Mucosa of rectum (tissue), 2 donors: ENCODE measurements at regions not wholly inside any gene's neighbourhood (a gene's known extent, or its start where the extent isn't known, plus 50 kb on each side); places are given as distances from the start of the nearest gene placed in this dataset.
A peak's percentile ranks its signal among the peaks of the same experiment; 100 is the strongest.
"Not testable (repeated sequence)": the region's sequence is repeated elsewhere in the genome, so short reads cannot be mapped to it uniquely, and the experiment has no call there.

Source experiments
- H3K27ac ChIP-seq, 2 donors: one replicate each; pipeline ENCODE4 v1.7.0; 2013; ENCODE audit warnings: inconsistent platforms in 2 of 2, low read depth in 2 of 2, low read length in 2 of 2
- H3K27me3 ChIP-seq, 2 donors: one replicate each; pipeline ENCODE4 v1.7.0; 2013; ENCODE audit warnings: low read length in 2 of 2; ENCODE audit not compliant: control insufficient read depth in 2 of 2, insufficient read depth in 2 of 2
- H3K36me3 ChIP-seq, 2 donors: one replicate each; pipeline ENCODE4 v1.7.0; 2013; ENCODE audit warnings: low read length in 2 of 2; ENCODE audit not compliant: control insufficient read depth in 2 of 2, insufficient read depth in 2 of 2
- H3K4me1 ChIP-seq, 2 donors: one replicate each; pipeline ENCODE4 v1.7.0; 2013; ENCODE audit warnings: low read length in 2 of 2, mild to moderate bottlenecking in 1 of 2; ENCODE audit not compliant: control insufficient read depth in 2 of 2, insufficient read depth in 2 of 2
- H3K4me3 ChIP-seq, 2 donors: one replicate each; pipeline ENCODE4 v1.7.0; 2013; ENCODE audit warnings: low read length in 2 of 2
- H3K9ac ChIP-seq, 2 donors: one replicate each; pipeline ENCODE4 v1.7.0; 2013; ENCODE audit warnings: low read length in 2 of 2, low read depth in 1 of 2, mild to moderate bottlenecking in 1 of 2
- H3K9me3 ChIP-seq, 2 donors: one replicate each; pipeline ENCODE4 v1.7.0; 2013; ENCODE audit warnings: low read length in 2 of 2; ENCODE audit not compliant: control insufficient read depth in 2 of 2
- donor health status: healthy.
- donor health status: Normal muscosa, but diverticular disease.

- Histone ChIP-seq H3K36me3 (no peaks in the 10 kb centered on the region), H3K9me3 (no peaks in the 10 kb centered on the region), H3K9ac (no peak overlapping the region), H3K27ac (no peak overlapping the region), H3K4me1 (no peaks in the 10 kb centered on the region), H3K27me3 (no peaks in the 10 kb centered on the region), H3K4me3 (no peak overlapping the region)
Measured at GRCh38 chr7:114294036-114294435, 120.6 kb upstream of the FOXP2 start.

- Histone ChIP-seq H3K9ac (no peak overlapping the region), H3K36me3 (no peaks in the 10 kb centered on the region), H3K27ac (no peak overlapping the region), H3K9me3 (no peaks in the 10 kb centered on the region), H3K4me1 (no peaks in the 10 kb centered on the region), H3K27me3 (no peaks in the 10 kb centered on the region), H3K4me3 (no peak overlapping the region)
Measured at GRCh38 chr7:114293289-114294012, 121.2 kb upstream of the FOXP2 start.

- no peaks in the 10 kb centered on the region for H3K9me3 ChIP-seq
- H3K36me3 ChIP-seq, result no peaks in the 10 kb centered on the region
- H3K9ac ChIP-seq, result no peak overlapping the region
- no peak overlapping the region for H3K4me3 ChIP-seq
- no peak overlapping the region for H3K27ac ChIP-seq
- H3K27me3 ChIP-seq, result no peaks in the 10 kb centered on the region
- H3K4me1 ChIP-seq, result no peaks in the 10 kb centered on the region
Measured at GRCh38 chr7:114279901-114280300, 134.7 kb upstream of the FOXP2 start.

- Histone ChIP-seq H3K9ac (no peak overlapping the region), H3K27me3 (no peaks in the 10 kb centered on the region), H3K9me3 (no peaks in the 10 kb centered on the region), H3K4me1 (no peaks in the 10 kb centered on the region), H3K4me3 (no peak overlapping the region), H3K36me3 (no peaks in the 10 kb centered on the region), H3K27ac (no peak overlapping the region)
Measured at GRCh38 chr7:114273218-114273617, 141.4 kb upstream of the FOXP2 start.

- no peak overlapping the region for H3K4me3 ChIP-seq
- no peaks in the 10 kb centered on the region for H3K9me3 ChIP-seq
- no peaks in the 10 kb centered on the region for H3K36me3 ChIP-seq
- no peaks in the 10 kb centered on the region for H3K4me1 ChIP-seq
- no peak overlapping the region for H3K27ac ChIP-seq
- H3K9ac ChIP-seq, result no peak overlapping the region
- H3K27me3 ChIP-seq, result no peaks in the 10 kb centered on the region
Measured at GRCh38 chr7:114269714-114270113, 144.9 kb upstream of the FOXP2 start.

- H3K27ac ChIP-seq, H3K27me3 ChIP-seq, H3K4me3 ChIP-seq, H3K9ac ChIP-seq, H3K36me3 ChIP-seq, H3K4me1 ChIP-seq, H3K9me3 ChIP-seq: not testable (repeated sequence)
Measured at GRCh38 chr7:114267550-114267949, 147.1 kb upstream of the FOXP2 start.

GRCh38 chr7:114264023-114264422, 150.6 kb upstream of the FOXP2 start:
- H3K9ac ChIP-seq, result no peak overlapping the region
- no peak overlapping the region for H3K4me3 ChIP-seq
- H3K27ac ChIP-seq, result no peak overlapping the region
- no peaks in the 10 kb centered on the region for H3K4me1 ChIP-seq
- no peaks in the 10 kb centered on the region for H3K36me3 ChIP-seq
- H3K9me3 ChIP-seq, result no peaks in the 10 kb centered on the region
- no peaks in the 10 kb centered on the region for H3K27me3 ChIP-seq

GRCh38 chr7:114263219-114263618, 151.4 kb upstream of the FOXP2 start:
- Histone ChIP-seq H3K27ac (no peak overlapping the region), H3K9me3 (no peaks in the 10 kb centered on the region), H3K4me1 (no peaks in the 10 kb centered on the region), H3K9ac (no peak overlapping the region), H3K4me3 (no peak overlapping the region), H3K27me3 (no peaks in the 10 kb centered on the region), H3K36me3 (no peaks in the 10 kb centered on the region)

- H3K36me3 ChIP-seq, result no peaks in the 10 kb centered on the region
- H3K4me1 ChIP-seq, result peaks cover 3% of the 10 kb centered on the region in 2 donors
- peak overlapping the region in 1 of 2 donors; percentile 53 for H3K9ac ChIP-seq
- no peaks in the 10 kb centered on the region for H3K9me3 ChIP-seq
- H3K27me3 ChIP-seq, result no peaks in the 10 kb centered on the region
- peak overlapping the region; percentile 61 to 70 for H3K27ac ChIP-seq
- peak overlapping the region; percentile 33 to 50 for H3K4me3 ChIP-seq
Measured at GRCh38 chr7:114255404-114255841, 159.2 kb upstream of the FOXP2 start.

GRCh38 chr7:114243646-114244045, 171.0 kb upstream of the FOXP2 start:
- Histone ChIP-seq H3K4me3 (no peak overlapping the region), H3K27me3 (no peaks in the 10 kb centered on the region), H3K36me3 (no peaks in the 10 kb centered on the region), H3K9ac (no peak overlapping the region), H3K4me1 (no peaks in the 10 kb centered on the region), H3K27ac (no peak overlapping the region), H3K9me3 (no peaks in the 10 kb centered on the region)
